GM12892 (cell line): ENCODE measurements at regions not wholly inside any gene's neighbourhood (a gene's known extent, or its start where the extent isn't known, plus 50 kb on each side); places are given as distances from the start of the nearest gene placed in this dataset.

Experiments
- POLR2A ChIP-seq: IDR thresholded peaks from 2 replicates; pipeline ENCODE4 v1.6.1; 2011; ENCODE audit warnings: low read depth, low read length, control low read depth
- POLR2AphosphoS5 ChIP-seq: IDR thresholded peaks from 2 replicates; pipeline ENCODE4 v1.6.1; 2011; ENCODE audit warnings: low read depth, low read length, control low read depth

GRCh38 chr16:64696866-64697265, 425.0 kb downstream of the CDH11 start:
- no peak for TF ChIP-seq POLR2A
- no peak for TF ChIP-seq POLR2AphosphoS5
